SH-SY5Y (cell line): ENCODE measurements at regions not wholly inside any gene's neighbourhood (a gene's known extent, or its start where the extent isn't known, plus 50 kb on each side); places are given as distances from the start of the nearest gene placed in this dataset.

Experiments
- GATA2 ChIP-seq: IDR thresholded peaks from 2 replicates; pipeline ENCODE4 v1.6.1; 2011; ENCODE audit warnings: mild to moderate bottlenecking, low read depth, low read length
- GATA3 ChIP-seq: IDR thresholded peaks from 2 replicates; pipeline ENCODE4 v1.6.1; 2011; ENCODE audit warnings: low read depth, mild to moderate bottlenecking, low read length, moderate library complexity

GRCh38 chr3:160098261-160098908, 109.8 kb downstream of the IL12A start:
- TF ChIP-seq GATA2, result no peak
- no peak for TF ChIP-seq GATA3
